ENCODE measurements at regions not wholly inside any gene's neighbourhood (a gene's known extent, or its start where the extent isn't known, plus 50 kb on each side); places are given as distances from the start of the nearest gene placed in this dataset.

DNA sequence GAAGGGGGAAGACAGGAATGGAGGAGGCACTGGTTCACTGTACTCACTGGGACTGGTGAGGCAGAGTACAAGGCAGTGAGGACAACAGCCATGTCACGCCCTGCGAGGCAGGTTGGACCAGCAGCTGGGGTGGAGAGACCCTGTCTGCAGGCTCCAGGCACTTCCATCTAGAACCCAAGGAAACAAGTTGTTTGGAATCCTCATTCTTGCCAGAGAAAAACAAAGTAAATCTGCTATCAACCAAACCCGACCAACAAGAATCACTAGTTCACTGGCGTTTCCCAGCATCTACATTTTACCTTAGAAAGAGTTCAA is 98.5 kb upstream of the CDYL start:
- TF ChIP-seq EZH2 (IDR thresholded peaks at IDR 0.05; ENCODE audit: insufficient read depth, poor library complexity, severe bottlenecking), result no peak
- TF ChIP-seq EZH2phosphoT487 (IDR thresholded peaks at IDR 0.05; ENCODE audit: insufficient read depth, low read depth), result no peak

All from GM23248 (cell line).